Prostate gland (tissue), 2 donors: ENCODE measurements at regions not wholly inside any gene's neighbourhood (a gene's known extent, or its start where the extent isn't known, plus 50 kb on each side); places are given as distances from the start of the nearest gene placed in this dataset.

Source experiments
- DNase-seq: peaks from one replicate; pipeline ENCODE4 v3.0.0-alpha.2; 2019; ENCODE audit warnings: low spot score
- H3K27ac ChIP-seq, 2 donors: fragments of 200-600 bp; sonication (generic); 2 replicates each; pipeline ENCODE4 v1.5.1; 2017 to 2019
- H3K27me3 ChIP-seq: fragments of 200-600 bp; sonication (generic); replicated peaks from 2 replicates; pipeline ENCODE4 v1.5.1; 2019; ENCODE audit not compliant: insufficient read depth
- H3K36me3 ChIP-seq, 2 donors: fragments of 200-600 bp; sonication (generic); 1 replicate in 1 of 2; 2 replicates in 1 of 2; pipeline versions ENCODE4 v1.5.1 to v1.8.1; 2017 to 2019
- H3K4me1 ChIP-seq: fragments of 200-600 bp; sonication (generic); replicated peaks from 2 replicates; pipeline ENCODE4 v1.5.1; 2019
- H3K4me3 ChIP-seq, 2 donors: fragments of 200-600 bp; sonication (generic); 2 replicates each; pipeline ENCODE4 v1.5.1; 2017 to 2019
- H3K9me3 ChIP-seq: fragments of 200-600 bp; sonication (generic); 2 replicates; pipeline ENCODE4 v1.5.1; 2017
- CTCF ChIP-seq, 4 experiments: fragments of 200-600 bp in 2 of 4; fragments of 450-650 bp in 2 of 4; sonication (generic) in 2 of 4; IDR thresholded peaks; 1 replicate in 3 of 4; 2 replicates in 1 of 4; pipeline ENCODE4 v1.5.1; 2016 to 2019; ENCODE audit warnings: antibody characterized with exemption in 4 of 4, mild to moderate bottlenecking in 2 of 4, moderate library complexity in 2 of 4
- POLR2A ChIP-seq: fragments of 450-650 bp; IDR thresholded peaks from one replicate; pipeline ENCODE4 v1.6.1; 2016; ENCODE audit warnings: antibody characterized with exemption, mild to moderate bottlenecking
- POLR2AphosphoS5 ChIP-seq: sonication (generic); formaldehyde crosslinking; IDR thresholded peaks from one replicate; pipeline ENCODE4 v1.6.1; 2017; ENCODE audit warnings: antibody characterized with exemption
- WGBS: methylation state at CpG from one replicate; pipeline ENCODE4 v1.1.5; 2018; 5-methylcytosine and 5-hydroxymethylcytosine counted together
- intact Hi-C: fragments of 100-400 bp; cut with DNase I; formaldehyde crosslinking; loops from one replicate; pipeline ENCODE4 v1.14.2; 2022

- DNase-seq = no peak
- intact Hi-C loops = no loop called here
- Histone ChIP-seq H3K36me3 (no peaks in the 10 kb centered on the region), H3K4me3 (no peak overlapping the region), H3K27ac (no peak overlapping the region), H3K4me1 (no peaks in the 10 kb centered on the region), H3K27me3 (no peaks in the 10 kb centered on the region), H3K9me3 (no peaks in the 10 kb centered on the region)
- TF ChIP-seq CTCF (IDR thresholded peaks at IDR 0.05) (no peak), POLR2AphosphoS5 (no peak), POLR2A (no peak)
- 7% methylated on average over 1 of the region's 1 CpG for WGBS
These were observed 180.8 kb upstream of the MMADHC start for GRCh38 chr2:149768320-149768799.

- intact Hi-C loops = no loop called here
- no peaks in the 10 kb centered on the region for H3K27me3 ChIP-seq
- no peak for TF ChIP-seq CTCF (IDR thresholded peaks at IDR 0.05)
- TF ChIP-seq POLR2AphosphoS5 = no peak
- no peak for TF ChIP-seq POLR2A
- H3K4me1 ChIP-seq = no peaks in the 10 kb centered on the region
- H3K27ac ChIP-seq = peak overlapping the region in 1 of 2 donors; percentile 3
- WGBS = 7% methylated on average over 3 of the region's 3 CpGs
- H3K4me3 ChIP-seq = no peak overlapping the region
- no peaks in the 10 kb centered on the region for H3K9me3 ChIP-seq
- no peaks in the 10 kb centered on the region for H3K36me3 ChIP-seq
- DNase-seq = no peak
These were observed 180.0 kb upstream of the MMADHC start for GRCh38 chr2:149767516-149767974.

- TF ChIP-seq POLR2A (no peak), CTCF (IDR thresholded peaks at IDR 0.05) (no peak), POLR2AphosphoS5 (no peak)
- H3K27ac ChIP-seq = no peak overlapping the region
- intact Hi-C loops = no loop called here
- H3K36me3 ChIP-seq = no peaks in the 10 kb centered on the region
- no peak for DNase-seq
- no peaks in the 10 kb centered on the region for H3K27me3 ChIP-seq
- no peaks in the 10 kb centered on the region for H3K9me3 ChIP-seq
- H3K4me1 ChIP-seq = no peaks in the 10 kb centered on the region
- H3K4me3 ChIP-seq = no peak overlapping the region
These were observed 178.8 kb upstream of the MMADHC start for GRCh38 chr2:149766339-149766738.

GRCh38 chr2:149765636-149766035 is 178.1 kb upstream of the MMADHC start:
- Histone ChIP-seq H3K27me3 (no peaks in the 10 kb centered on the region), H3K9me3 (no peaks in the 10 kb centered on the region), H3K36me3 (no peaks in the 10 kb centered on the region), H3K4me1 (no peaks in the 10 kb centered on the region), H3K27ac (no peak overlapping the region), H3K4me3 (no peak overlapping the region)
- DNase-seq = no peak
- no peak for TF ChIP-seq CTCF (IDR thresholded peaks at IDR 0.05)
- TF ChIP-seq POLR2AphosphoS5 = no peak
- TF ChIP-seq POLR2A = no peak
- intact Hi-C loops = no loop called here

GRCh38 chr2:149765003-149765402 is 177.4 kb upstream of the MMADHC start:
- Histone ChIP-seq H3K9me3 (no peaks in the 10 kb centered on the region), H3K27me3 (no peaks in the 10 kb centered on the region), H3K4me1 (no peaks in the 10 kb centered on the region), H3K4me3 (no peak overlapping the region), H3K36me3 (no peaks in the 10 kb centered on the region), H3K27ac (no peak overlapping the region)
- intact Hi-C loops = no loop called here
- DNase-seq = no peak
- 84% methylated on average over 2 of the region's 2 CpGs for WGBS
- no peak for TF ChIP-seq CTCF (IDR thresholded peaks at IDR 0.05)
- TF ChIP-seq POLR2A = no peak
- TF ChIP-seq POLR2AphosphoS5 = no peak
